Stimulated activated CD8-positive, alpha-beta memory T cell treated with anti-CD3 and anti-CD28 coated beads, Interleukin-12 subunit alpha, Interleukin-12 subunit beta, amount 100 ng/mL, for 1 hour (primary cell): ENCODE measurements at regions not wholly inside any gene's neighbourhood (a gene's known extent, or its start where the extent isn't known, plus 50 kb on each side); places are given as distances from the start of the nearest gene placed in this dataset.

Source experiments
- DNase-seq: peaks from one replicate; pipeline ENCODE4 v3.0.0-alpha.2; 2020; ENCODE audit warnings: low read depth

- DNase-seq, result no peak
Observed at GRCh38 chrX:43018031-43018430, 240.1 kb upstream of the PPP1R2C start.

- DNase-seq, result no peak
Observed at GRCh38 chrX:43019021-43019420, 241.1 kb upstream of the PPP1R2C start.

- DNase-seq, result no peak
Observed at GRCh38 chrX:43025806-43026315, 247.9 kb upstream of the PPP1R2C start.

- DNase-seq, result no peak
Observed at GRCh38 chrX:43064096-43064495, 286.1 kb upstream of the PPP1R2C start.

GRCh38 chrX:43065978-43066377 lies 288.0 kb upstream of the PPP1R2C start:
- DNase-seq, result no peak

- DNase-seq, result no peak
Observed at GRCh38 chrX:43068639-43069038, 290.7 kb upstream of the PPP1R2C start.

- no peak for DNase-seq
Observed at GRCh38 chrX:43083016-43083415, 305.1 kb upstream of the PPP1R2C start.

GRCh38 chrX:43087830-43088229 lies 309.9 kb upstream of the PPP1R2C start:
- no peak for DNase-seq

GRCh38 chrX:43096830-43097229 lies 318.9 kb upstream of the PPP1R2C start:
- DNase-seq, result no peak

GRCh38 chrX:43106009-43106408 lies 328.0 kb upstream of the PPP1R2C start:
- DNase-seq, result no peak

- no peak for DNase-seq
Observed at GRCh38 chrX:43108828-43109227, 330.9 kb upstream of the PPP1R2C start.

- DNase-seq, result no peak
Observed at GRCh38 chrX:43121637-43122036, 343.7 kb upstream of the PPP1R2C start.

- no peak for DNase-seq
Observed at GRCh38 chrX:43139645-43140044, 361.7 kb upstream of the PPP1R2C start.

- no peak for DNase-seq
Observed at GRCh38 chrX:43140582-43140981, 362.6 kb upstream of the PPP1R2C start.

- DNase-seq, result no peak
Observed at GRCh38 chrX:43141885-43142284, 363.9 kb upstream of the PPP1R2C start.

- no peak for DNase-seq
Observed at GRCh38 chrX:43148305-43148704, 370.3 kb upstream of the PPP1R2C start.

- DNase-seq, result no peak
Observed at GRCh38 chrX:43165343-43165920, 387.5 kb upstream of the PPP1R2C start.

GRCh38 chrX:43166874-43167273 lies 388.9 kb upstream of the PPP1R2C start:
- no peak for DNase-seq

GRCh38 chrX:43175434-43175833 lies 397.5 kb upstream of the PPP1R2C start:
- DNase-seq, result no peak

- no peak for DNase-seq
Observed at GRCh38 chrX:43176686-43177085, 398.7 kb upstream of the PPP1R2C start.

- DNase-seq, result no peak
Observed at GRCh38 chrX:43188296-43188695, 410.3 kb upstream of the PPP1R2C start.

GRCh38 chrX:43211570-43211969 lies 433.6 kb upstream of the PPP1R2C start:
- no peak for DNase-seq

GRCh38 chrX:43218198-43218597 lies 437.9 kb upstream of the MAOA start:
- DNase-seq, result no peak

- no peak for DNase-seq
Observed at GRCh38 chrX:43224496-43224895, 431.6 kb upstream of the MAOA start.
